GM18867 (cell line): ENCODE measurements at regions not wholly inside any gene's neighbourhood (a gene's known extent, or its start where the extent isn't known, plus 50 kb on each side); places are given as distances from the start of the nearest gene placed in this dataset.
"Not testable (repeated sequence)": the region's sequence is repeated elsewhere in the genome, so short reads cannot be mapped to it uniquely, and the experiment has no call there.

Source experiments
- ATAC-seq: cut with Tn5 transposase; IDR thresholded peaks from one replicate; pipeline ENCODE4 v1.9.1; 2021; ENCODE audit warnings: mild to moderate bottlenecking, moderate library complexity; ENCODE audit not compliant: unreplicated experiment

GRCh38 chr3:6242104-6242503 is 618.8 kb upstream of the GRM7 start:
- ATAC-seq, result no peak

- ATAC-seq, result no peak
Measured at GRCh38 chr3:6248528-6248927, 612.4 kb upstream of the GRM7 start.

GRCh38 chr3:6249679-6250078 is 611.2 kb upstream of the GRM7 start:
- no peak for ATAC-seq

- peak; percentile 98 for ATAC-seq
Measured at GRCh38 chr3:6250167-6250566, 610.7 kb upstream of the GRM7 start.

- ATAC-seq, result no peak
Measured at GRCh38 chr3:6251612-6252400, 609.1 kb upstream of the GRM7 start.

GRCh38 chr3:6254490-6254889 is 606.4 kb upstream of the GRM7 start:
- ATAC-seq, result no peak

GRCh38 chr3:6255229-6255628 is 605.7 kb upstream of the GRM7 start:
- no peak for ATAC-seq

- peak; percentile 76 for ATAC-seq
Measured at GRCh38 chr3:6260551-6261191, 600.2 kb upstream of the GRM7 start.

GRCh38 chr3:6262010-6262409 is 598.9 kb upstream of the GRM7 start:
- no peak for ATAC-seq

- ATAC-seq, result no peak
Measured at GRCh38 chr3:6264036-6264435, 596.9 kb upstream of the GRM7 start.

GRCh38 chr3:6264906-6265305 is 596.0 kb upstream of the GRM7 start:
- ATAC-seq, result no peak

- no peak for ATAC-seq
Measured at GRCh38 chr3:6266135-6266534, 594.8 kb upstream of the GRM7 start.

GRCh38 chr3:6273878-6274277 is 587.0 kb upstream of the GRM7 start:
- ATAC-seq, result no peak

- no peak for ATAC-seq
Measured at GRCh38 chr3:6281662-6282061, 579.3 kb upstream of the GRM7 start.

- no peak for ATAC-seq
Measured at GRCh38 chr3:6282918-6283317, 578.0 kb upstream of the GRM7 start.

- no peak for ATAC-seq
Measured at GRCh38 chr3:6287088-6287875, 573.6 kb upstream of the GRM7 start.

GRCh38 chr3:6301626-6302025 is 559.3 kb upstream of the GRM7 start:
- ATAC-seq, result no peak

- ATAC-seq, result no peak
Measured at GRCh38 chr3:6315906-6316305, 545.0 kb upstream of the GRM7 start.

- ATAC-seq, result no peak
Measured at GRCh38 chr3:6321999-6322398, 538.9 kb upstream of the GRM7 start.

- ATAC-seq, result no peak
Measured at GRCh38 chr3:6326771-6327170, 534.1 kb upstream of the GRM7 start.

GRCh38 chr3:6340980-6341325 is 520.0 kb upstream of the GRM7 start:
- not testable (repeated sequence) for ATAC-seq

GRCh38 chr3:6351752-6352151 is 509.2 kb upstream of the GRM7 start:
- no peak for ATAC-seq
